ENCODE measurements at regions not wholly inside any gene's neighbourhood (a gene's known extent, or its start where the extent isn't known, plus 50 kb on each side); places are given as distances from the start of the nearest gene placed in this dataset.
"Not testable (repeated sequence)": the region's sequence is repeated elsewhere in the genome, so short reads cannot be mapped to it uniquely, and the experiment has no call there.

DNA sequence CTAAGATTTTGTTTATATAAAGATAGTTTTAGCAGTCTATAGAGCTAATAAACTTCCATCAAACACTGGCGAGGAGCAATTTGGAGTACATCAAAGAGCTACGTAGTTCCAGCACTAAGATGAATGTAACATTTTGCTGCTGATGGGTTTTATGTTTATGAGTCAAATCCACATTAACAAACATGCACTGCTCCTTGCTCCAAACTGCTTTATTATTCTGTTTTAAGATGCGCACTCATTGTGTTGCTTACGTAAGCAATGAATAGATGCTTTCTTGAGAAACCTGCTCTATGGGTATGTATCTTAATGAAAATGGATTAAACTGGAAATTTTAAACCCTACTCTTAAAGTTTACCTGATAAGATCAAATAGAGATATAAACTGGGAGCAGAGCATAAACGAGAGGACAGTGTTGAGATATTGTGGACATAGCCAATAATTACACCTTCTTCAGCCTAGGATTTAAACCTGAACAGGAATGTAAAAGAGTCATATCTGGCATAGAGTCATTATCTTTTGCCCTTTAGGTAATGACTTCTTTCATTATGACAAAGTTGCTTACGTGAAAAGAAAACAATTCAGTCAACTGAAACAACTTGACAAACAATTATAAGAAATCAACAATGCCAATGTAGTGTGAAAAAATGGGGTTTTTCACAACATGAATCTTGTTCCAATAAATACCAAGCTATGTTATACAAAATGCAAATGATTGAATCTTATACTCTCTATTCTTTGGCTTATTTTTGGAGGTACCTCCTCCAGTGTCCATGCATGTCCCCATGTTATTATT is 153.5 kb upstream of the MTPN start:
- no peak for TF ChIP-seq Cebpa-rat (IDR thresholded peaks at IDR 0.05)
- no peaks in the 10 kb centered on the region for H3K36me3 ChIP-seq
- H3K9me3 ChIP-seq = no peaks in the 10 kb centered on the region
- H3K4me2 ChIP-seq = no peak overlapping the region
- H3K4me3 ChIP-seq = no peak overlapping the region
- no peaks in the 10 kb centered on the region for H3K4me1 ChIP-seq
- no peaks in the 10 kb centered on the region for H3K27me3 ChIP-seq
- no peak overlapping the region for H3K27ac ChIP-seq
- no peaks in the 10 kb centered on the region for H4K20me1 ChIP-seq
- H3K9ac ChIP-seq = no peak overlapping the region

DNA sequence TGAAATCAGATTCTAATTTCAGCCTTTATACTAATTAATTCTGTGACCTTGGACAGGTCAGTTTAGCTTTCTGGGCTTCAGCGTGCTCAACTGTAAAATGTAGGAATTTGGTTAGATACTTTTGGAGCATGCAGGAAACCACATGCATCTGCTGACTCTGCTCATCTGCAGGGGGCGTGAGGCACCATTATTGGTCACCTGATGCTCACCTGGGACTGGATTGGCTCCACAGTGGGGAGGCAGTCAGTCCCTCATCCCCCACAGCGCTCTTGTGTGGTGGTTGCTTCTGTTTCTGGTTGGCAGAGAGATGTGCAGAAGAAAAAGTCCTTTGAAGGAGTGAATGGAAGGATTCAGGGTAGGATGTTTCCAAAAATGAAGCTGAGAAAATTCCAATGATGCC is 150.9 kb upstream of the MTPN start:
- Histone ChIP-seq H3K27ac (no peak overlapping the region), H3K36me3 (no peaks in the 10 kb centered on the region), H3K27me3 (no peaks in the 10 kb centered on the region), H3K9ac (no peak overlapping the region), H3K4me2 (no peak overlapping the region), H3K9me3 (no peaks in the 10 kb centered on the region), H3K4me1 (no peaks in the 10 kb centered on the region), H4K20me1 (no peaks in the 10 kb centered on the region), H3K4me3 (no peak overlapping the region)
- no peak for TF ChIP-seq Cebpa-rat (IDR thresholded peaks at IDR 0.05)

DNA sequence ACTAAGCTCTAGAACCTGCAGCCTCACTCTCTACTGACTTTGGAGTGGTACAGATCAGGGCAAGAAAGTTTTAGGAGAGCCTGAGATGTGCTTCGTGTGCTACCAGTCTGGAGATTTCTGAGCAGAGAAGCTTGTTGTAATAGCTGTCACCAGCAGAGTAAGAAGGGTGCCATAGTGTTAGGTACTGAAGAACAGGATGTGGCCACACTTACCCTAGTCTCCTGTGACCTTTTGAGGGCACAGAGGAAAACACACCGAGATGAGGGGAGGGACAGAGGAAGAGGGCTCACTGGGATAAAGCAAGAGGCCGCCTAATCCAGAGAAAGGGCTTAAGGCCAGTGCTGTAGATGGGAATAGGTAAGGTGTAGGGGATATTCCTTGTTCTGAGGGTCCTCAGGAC is 146.2 kb upstream of the MTPN start:
- H3K27me3 ChIP-seq = no peaks in the 10 kb centered on the region
- no peak overlapping the region for H3K9ac ChIP-seq
- no peaks in the 10 kb centered on the region for H3K4me1 ChIP-seq
- H3K9me3 ChIP-seq = no peaks in the 10 kb centered on the region
- no peaks in the 10 kb centered on the region for H4K20me1 ChIP-seq
- H3K36me3 ChIP-seq = no peaks in the 10 kb centered on the region
- H3K4me3 ChIP-seq = no peak overlapping the region
- no peak for TF ChIP-seq Cebpa-rat (IDR thresholded peaks at IDR 0.05)
- no peak overlapping the region for H3K27ac ChIP-seq
- H3K4me2 ChIP-seq = no peak overlapping the region

DNA sequence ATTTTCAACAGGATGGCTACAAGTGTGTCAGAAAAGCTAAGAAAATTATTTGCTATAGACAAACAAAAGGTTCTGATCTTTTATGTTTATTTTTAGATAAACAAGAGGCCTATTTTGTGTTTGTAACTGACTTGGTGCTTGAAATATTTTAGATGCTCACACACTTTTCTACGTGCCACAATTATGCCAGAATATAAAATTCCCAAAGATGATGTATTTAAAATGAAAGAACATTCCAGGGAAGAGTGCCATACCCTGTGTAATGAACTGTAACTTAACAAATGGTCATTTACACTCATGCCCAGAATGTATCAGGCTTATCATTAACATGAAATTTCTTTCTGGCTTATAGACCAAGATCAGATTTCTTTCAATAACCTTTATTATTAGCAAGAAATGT is 144.9 kb upstream of the MTPN start:
- Histone ChIP-seq H3K9ac (no peak overlapping the region), H3K27ac (no peak overlapping the region), H3K4me3 (no peak overlapping the region), H3K27me3 (no peaks in the 10 kb centered on the region), H4K20me1 (no peaks in the 10 kb centered on the region), H3K36me3 (no peaks in the 10 kb centered on the region), H3K9me3 (no peaks in the 10 kb centered on the region), H3K4me1 (no peaks in the 10 kb centered on the region), H3K4me2 (no peak overlapping the region)
- no peak for TF ChIP-seq Cebpa-rat (IDR thresholded peaks at IDR 0.05)

DNA sequence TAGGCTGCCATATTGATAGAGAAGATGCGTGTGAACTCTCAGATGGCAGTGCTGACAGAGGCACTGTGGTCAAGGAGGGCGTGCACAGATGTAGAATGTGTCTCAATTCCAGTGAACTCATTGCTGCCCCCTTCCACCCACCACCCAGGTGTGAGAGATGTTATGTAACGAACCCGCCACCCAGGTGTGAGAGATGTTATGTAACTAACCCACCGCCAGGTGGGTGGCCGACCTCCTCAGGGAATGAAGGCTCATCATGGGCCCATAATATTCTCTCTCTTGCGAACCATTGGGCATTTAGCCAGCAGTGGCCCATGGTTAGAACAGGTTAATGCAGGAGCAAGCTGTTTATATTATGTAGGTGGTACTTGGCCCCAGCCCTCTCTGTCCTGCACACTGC is 140.4 kb upstream of the MTPN start:
- Histone ChIP-seq H3K9me3 (no peaks in the 10 kb centered on the region), H3K4me2 (no peak overlapping the region), H4K20me1 (no peaks in the 10 kb centered on the region), H3K4me3 (no peak overlapping the region), H3K36me3 (no peaks in the 10 kb centered on the region), H3K27me3 (no peaks in the 10 kb centered on the region), H3K4me1 (no peaks in the 10 kb centered on the region), H3K9ac (no peak overlapping the region), H3K27ac (no peak overlapping the region)
- TF ChIP-seq Cebpa-rat (IDR thresholded peaks at IDR 0.05) = no peak

DNA sequence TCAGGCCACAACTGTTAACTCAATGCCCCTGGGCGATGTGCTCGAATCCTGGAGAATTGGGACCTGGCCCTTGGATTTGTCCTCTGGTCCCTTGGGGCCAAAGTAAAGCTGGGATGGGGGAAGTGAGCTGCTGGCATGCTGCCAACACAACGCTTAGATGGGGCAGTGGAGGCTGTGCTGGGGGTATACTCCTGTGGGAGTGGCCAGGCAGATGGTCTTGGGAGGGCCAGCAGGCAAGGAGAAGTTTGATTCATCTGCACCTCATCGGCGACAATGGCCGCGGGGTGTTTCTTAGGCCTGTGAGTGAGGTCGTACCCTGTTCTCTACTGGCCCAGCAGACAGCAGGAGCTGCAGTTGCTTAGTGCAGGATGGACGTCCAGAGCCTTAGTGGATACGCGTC is 139.0 kb upstream of the MTPN start:
- Histone ChIP-seq H3K4me1 (no peaks in the 10 kb centered on the region), H3K4me2 (no peak overlapping the region), H3K9ac (no peak overlapping the region), H3K9me3 (no peaks in the 10 kb centered on the region), H3K4me3 (no peak overlapping the region), H3K36me3 (no peaks in the 10 kb centered on the region), H4K20me1 (no peaks in the 10 kb centered on the region), H3K27ac (no peak overlapping the region), H3K27me3 (no peaks in the 10 kb centered on the region)
- no peak for TF ChIP-seq Cebpa-rat (IDR thresholded peaks at IDR 0.05)

DNA sequence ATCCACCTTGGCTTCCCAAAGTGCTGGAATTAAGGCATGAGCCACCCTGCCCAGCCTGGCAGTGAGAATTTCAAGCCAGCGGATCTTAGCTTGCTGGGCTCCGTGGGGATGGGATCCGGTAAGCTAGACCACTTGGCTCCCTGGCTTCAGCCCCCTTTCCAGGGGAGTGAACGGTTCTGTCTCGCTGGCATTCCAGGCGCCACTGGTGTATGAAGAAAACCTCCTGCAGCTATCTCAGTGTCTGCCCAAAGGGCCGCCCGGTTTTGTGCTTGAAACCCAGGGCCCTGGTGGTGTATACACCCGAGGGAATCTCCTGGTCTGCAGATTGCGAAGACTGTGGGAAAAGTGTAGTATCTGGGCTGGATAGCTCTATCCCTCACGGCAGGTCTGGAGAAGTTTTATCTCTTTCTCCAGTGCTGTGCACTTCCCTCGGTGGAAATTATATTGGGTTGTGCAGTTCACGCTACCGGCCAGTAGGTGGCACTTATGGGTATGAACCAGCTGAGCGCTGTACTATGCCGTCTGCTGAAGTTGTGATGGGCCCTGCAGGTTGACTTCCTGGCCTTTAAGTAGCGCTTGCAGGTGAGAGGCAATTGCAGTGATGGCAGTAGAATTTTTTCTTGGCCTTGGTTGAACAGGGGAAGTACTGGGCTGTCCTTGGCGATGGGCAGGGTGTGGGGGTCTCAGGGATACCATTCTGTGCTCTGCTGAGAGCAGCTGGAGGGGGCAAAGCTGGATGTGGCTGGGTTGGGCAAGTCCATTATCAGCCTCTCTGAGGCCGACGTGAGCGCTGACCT is 138.0 kb upstream of the MTPN start:
- no peaks in the 10 kb centered on the region for H3K4me1 ChIP-seq
- no peak for TF ChIP-seq Cebpa-rat (IDR thresholded peaks at IDR 0.05)
- H3K4me2 ChIP-seq = no peak overlapping the region
- H3K9me3 ChIP-seq = no peaks in the 10 kb centered on the region
- H3K36me3 ChIP-seq = no peaks in the 10 kb centered on the region
- no peak overlapping the region for H3K27ac ChIP-seq
- H3K4me3 ChIP-seq = no peak overlapping the region
- no peak overlapping the region for H3K9ac ChIP-seq
- no peaks in the 10 kb centered on the region for H4K20me1 ChIP-seq
- H3K27me3 ChIP-seq = no peaks in the 10 kb centered on the region

DNA sequence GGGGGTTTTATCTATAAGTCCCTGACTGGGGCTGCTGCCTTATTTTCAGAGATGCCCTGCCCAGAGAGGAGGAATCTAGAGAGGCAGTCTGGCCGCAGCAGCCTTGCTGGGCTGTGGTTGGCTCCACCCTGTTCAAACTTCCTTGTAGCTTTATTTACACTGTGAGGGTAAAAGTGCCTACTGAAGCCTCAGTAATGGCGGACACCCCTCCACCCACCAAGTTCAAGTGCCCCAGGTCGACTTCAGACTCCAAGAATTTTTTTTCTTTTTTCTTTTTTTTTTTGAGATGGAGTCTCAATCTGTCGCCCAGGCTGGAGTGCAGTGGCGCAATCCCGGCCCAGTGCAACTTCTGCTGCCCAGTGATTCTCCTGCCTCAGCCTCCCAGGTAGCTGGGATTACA is 137.3 kb upstream of the MTPN start:
- H3K9me3 ChIP-seq, H3K4me3 ChIP-seq, H3K27ac ChIP-seq, H3K27me3 ChIP-seq, H3K4me1 ChIP-seq, H3K9ac ChIP-seq, H4K20me1 ChIP-seq, H3K4me2 ChIP-seq, H3K36me3 ChIP-seq: not testable (repeated sequence)

DNA sequence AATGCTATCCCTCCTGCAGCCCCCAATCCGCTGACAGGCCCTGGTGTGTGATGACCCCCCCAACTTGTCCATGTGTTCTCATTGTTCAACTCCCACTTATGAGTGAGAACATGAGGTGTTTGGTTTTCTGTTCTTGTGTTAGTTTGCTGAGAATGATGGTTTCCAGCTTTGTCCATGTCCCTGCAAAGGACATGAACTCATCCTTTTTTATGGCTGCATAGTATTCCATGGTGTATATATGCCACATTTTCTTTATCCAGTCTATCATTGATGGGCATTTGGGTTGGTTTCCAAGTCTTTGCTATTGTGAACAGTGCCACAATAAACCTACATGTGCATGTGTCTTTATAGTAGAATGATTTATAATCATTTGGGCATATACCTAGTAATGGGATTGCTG is 131.9 kb upstream of the MTPN start:
- H4K20me1 ChIP-seq, H3K27me3 ChIP-seq, H3K36me3 ChIP-seq, H3K4me2 ChIP-seq, H3K9ac ChIP-seq, H3K27ac ChIP-seq, H3K4me3 ChIP-seq, H3K9me3 ChIP-seq, H3K4me1 ChIP-seq: not testable (repeated sequence)

DNA sequence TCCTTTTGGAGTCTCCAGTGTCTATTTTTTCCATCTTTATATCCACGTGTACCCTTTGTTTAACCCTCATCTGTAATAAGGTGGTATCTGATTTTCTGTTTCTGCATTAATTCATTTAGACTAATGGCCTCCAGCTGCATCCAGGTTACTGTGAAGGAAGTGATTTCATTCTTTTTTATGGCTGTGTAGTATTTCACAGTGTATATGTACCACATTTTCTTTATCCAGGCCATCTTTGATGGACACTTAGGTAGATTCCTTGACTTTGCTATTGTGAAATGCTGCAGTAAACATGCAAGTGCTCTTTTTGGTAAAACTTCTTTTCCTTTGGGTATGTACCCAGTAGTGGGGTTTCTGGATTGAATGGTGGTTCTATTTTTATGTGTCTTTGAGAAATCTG is 128.0 kb upstream of the MTPN start:
- Histone ChIP-seq H4K20me1 (no peaks in the 10 kb centered on the region), H3K4me1 (no peaks in the 10 kb centered on the region)
- no peak for TF ChIP-seq Cebpa-rat (IDR thresholded peaks at IDR 0.05)

More for the DNA sequence above, 128.0 kb upstream of the MTPN start:
- no peak overlapping the region for H3K27ac ChIP-seq
- H3K4me3 ChIP-seq = no peak overlapping the region
- H3K9ac ChIP-seq = no peak overlapping the region
- no peaks in the 10 kb centered on the region for H3K27me3 ChIP-seq
- H3K4me2 ChIP-seq = no peak overlapping the region
- H3K36me3 ChIP-seq = no peaks in the 10 kb centered on the region
- H3K9me3 ChIP-seq = no peaks in the 10 kb centered on the region

All from BLaER1 (cell line).